Stimulated activated CD4-positive, alpha-beta T cell treated with anti-CD3 and anti-CD28 coated beads, Interleukin-4, amount 100 ng/mL, for 24 hours (primary cell): ENCODE measurements at regions not wholly inside any gene's neighbourhood (a gene's known extent, or its start where the extent isn't known, plus 50 kb on each side); places are given as distances from the start of the nearest gene placed in this dataset.
"Not testable (repeated sequence)": the region's sequence is repeated elsewhere in the genome, so short reads cannot be mapped to it uniquely, and the experiment has no call there.

Source experiments
- DNase-seq: peaks from one replicate; pipeline ENCODE4 v3.0.0-alpha.2; 2020

DNA sequence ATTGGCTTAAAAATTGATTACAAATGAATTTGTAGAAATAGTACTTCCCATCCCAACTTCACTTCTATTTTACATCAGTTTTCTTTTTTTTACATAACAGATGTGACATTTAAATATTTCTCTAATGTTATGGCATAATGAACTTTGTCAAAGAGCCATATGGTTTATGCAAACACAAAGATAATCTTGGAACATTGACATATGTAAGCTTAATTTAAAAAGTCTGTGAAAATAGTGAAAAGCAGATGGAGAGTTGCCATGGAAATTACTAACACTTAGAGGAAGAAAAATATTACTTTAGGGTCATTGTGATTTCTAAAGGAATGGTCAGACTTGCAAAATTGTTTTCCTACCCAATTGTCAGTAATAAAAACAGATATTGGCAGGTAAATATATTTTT, 232.4 kb downstream of the AEBP2 start:
- DNase-seq: no peak

DNA sequence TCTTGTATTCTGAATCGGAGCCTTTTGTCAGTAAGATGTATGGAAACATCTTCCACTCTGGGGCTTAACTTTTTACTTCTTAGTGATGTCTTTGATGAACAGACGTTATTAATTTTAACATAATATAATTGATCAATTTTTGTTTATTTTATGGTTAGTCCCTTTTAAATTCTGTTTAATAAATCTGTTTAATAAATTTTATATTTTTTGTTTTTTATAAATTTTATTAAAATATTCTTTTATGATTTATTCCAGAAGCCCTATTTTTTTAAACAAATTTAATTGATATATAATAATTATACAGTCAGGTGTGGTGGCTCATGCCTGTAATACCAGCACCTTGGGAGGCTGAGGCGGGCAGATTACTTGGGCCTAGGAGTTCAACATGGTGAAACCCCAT, 235.1 kb downstream of the AEBP2 start:
- DNase-seq: no peak

DNA sequence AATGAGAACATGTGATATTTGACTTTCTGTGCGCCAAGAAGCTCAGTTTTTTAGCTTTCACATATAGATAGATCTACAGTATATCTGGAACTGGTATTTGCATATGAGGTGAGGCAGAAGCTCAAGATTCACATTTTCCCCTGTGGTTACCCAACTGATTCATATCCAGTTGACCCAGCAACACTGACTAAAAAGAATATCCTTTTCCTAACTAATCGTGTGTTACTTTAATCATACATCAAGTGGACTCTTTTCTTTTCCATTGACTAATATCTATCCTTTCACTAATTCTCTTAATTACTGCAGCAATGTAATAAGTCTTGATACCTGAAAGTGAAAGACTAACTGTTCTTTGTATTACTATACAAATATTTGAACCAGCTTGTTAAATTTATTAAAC, 236.1 kb downstream of the AEBP2 start:
- DNase-seq: peak; percentile 9

DNA sequence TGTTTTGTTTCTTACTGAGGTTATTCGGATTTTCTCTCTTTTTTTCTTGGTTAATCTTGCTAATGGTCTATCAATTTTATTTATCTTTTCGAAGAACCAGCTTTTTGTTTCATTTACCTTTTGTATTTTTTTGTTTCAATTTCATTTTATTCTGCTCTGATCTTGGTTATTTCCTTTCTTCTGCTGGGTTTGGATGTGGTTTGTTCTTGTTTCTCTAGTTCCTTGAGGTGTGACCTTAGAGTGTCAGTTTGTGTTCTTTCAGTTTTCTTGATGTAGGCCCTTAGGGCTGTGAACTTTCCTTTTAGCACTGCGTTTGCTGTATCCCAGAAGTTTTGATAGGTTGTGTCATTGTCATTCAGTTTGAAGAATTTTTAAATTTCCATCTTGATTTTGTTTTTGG, 239.2 kb downstream of the AEBP2 start:
- DNase-seq: not testable (repeated sequence)

DNA sequence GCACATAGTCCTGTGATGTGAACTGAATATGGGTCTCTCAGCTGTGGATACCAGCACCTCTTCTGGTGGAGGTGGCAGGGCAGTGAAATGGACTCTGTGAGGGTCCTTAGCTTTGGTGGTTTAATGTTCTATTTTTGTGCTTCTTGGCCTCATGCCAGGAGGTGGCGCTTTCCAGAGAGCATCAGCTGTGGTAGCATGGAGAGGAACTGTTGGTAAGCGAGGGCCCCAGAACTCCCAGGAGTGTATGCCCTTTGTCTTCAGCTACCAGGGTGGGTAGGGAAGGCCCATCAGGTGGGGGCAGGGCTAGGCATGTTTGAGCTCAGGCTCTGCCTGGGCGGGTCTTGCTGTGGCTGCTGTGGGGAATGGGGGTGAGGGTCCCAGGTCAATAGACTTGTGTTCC, 241.7 kb downstream of the AEBP2 start:
- DNase-seq: no peak

DNA sequence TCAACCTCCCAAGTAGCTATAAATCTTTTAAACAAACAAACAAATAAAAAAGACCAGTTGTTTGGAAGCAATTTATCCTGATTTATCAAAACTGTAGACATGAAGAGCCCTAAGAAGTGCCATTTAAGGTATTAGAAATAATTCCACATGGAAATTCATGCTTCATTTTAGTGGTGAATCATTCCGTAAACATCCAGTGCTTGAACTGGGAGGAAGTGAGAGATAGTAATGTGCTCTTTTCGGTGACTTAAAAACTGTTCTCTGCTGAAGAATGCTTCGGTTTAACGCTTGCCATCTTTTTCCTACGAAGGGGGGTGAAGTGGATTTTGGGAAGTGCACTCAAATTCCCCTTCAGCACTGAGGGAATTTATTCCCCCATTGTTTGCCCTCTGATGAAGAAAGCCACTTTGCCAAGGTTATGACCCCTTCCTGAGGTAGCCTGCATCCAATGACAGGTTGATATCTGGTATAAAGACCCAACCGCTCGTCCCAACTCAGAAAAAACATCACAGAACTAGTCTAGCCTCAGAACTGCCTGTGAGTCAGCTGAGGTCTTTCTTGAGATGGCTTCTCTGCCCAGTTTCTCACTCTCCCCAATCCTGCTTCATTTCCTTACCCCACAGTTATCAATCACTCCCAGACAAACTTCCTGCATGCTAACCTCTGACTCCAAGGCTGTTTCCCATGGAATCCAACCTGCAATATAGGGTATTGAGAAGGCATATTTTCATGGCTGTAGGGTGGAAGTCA, 244.1 kb downstream of the AEBP2 start:
- DNase-seq: no peak

DNA sequence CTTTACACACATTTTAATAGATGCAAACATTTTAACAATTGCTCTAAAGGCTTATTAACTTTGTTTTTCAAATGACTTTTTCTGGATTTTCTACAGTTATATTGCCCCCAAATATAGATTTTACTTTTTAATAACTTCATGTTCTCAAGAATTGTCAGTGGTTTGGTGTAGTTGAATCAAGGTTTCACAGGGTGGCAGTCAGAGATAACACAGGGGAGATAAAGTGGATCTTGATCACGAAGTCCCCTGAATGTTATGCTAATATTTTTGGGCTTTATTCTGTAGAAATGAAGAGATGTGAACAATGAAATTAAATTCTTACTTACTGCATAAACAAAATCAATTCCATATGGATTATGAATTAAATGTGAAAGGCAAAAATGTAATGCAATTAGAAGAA, 248.1 kb downstream of the AEBP2 start:
- DNase-seq: no peak

DNA sequence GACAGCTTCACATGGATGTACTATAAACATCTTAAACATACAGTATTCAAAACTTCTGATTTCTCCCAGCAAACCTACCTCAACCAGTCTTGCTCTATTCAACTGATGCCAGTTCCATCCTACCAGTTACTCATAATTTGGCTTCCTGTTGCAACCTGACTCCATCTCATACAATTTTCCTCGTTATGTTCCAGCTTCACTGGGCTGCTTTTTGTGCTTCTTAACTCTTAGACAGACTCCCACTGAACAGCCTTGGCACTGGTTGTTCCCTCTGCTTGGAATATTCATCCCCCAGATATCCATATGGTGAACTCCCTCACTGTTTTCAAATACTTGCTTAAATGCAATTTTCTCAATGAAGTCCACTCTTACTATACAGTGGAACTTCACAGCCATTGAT, 249.2 kb downstream of the AEBP2 start:
- DNase-seq: no peak

DNA sequence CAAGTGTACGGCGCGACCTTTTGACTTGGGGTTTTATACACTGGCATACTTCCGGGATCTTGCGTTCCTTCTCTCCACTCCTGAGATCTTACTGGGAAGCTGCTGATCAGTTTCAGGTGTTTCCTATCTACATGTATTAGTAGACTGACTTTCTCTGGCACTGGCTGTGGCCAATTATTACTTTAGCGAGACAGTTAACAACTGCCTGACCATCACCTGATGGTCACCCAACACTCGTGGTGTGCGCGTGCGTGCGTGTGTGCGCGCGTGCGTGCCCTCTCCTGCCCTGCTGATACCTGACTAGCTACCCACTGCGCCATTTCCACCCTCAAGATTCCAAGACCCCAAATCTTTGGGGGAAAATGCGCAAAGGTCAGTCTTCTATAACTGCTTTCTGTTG, 249.9 kb downstream of the AEBP2 start:
- DNase-seq: no peak

DNA sequence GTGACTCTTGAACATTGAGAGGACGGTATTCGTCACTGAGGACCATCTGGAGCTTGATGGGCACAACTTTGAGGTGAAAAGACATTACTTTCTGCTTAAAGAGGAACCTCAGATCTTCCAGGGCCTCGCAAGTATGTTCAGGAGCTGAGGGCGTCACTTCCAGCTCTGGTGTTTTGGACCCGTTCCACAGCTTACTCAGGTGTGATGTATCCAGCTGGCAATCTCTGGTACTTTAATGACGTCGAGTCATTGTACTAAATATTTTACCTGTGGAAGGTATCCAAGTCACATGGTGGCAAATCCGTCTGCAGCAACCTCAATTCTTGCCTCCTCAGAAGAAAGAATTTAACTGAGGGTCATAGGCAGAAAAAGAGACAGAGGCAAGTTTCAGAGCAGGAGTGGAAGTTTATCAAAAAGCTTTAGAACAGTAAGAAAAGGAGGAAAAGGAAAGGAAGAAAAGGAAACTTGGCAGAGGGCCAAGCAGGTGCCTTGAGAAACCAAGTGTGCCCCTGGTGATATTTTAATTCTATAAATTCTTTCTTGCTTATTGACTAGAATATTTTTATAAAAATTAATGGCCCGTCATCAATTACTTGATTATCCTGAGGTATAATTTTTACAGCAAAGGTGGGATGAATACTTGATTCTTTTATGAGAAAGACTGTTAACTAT, 250.6 kb downstream of the AEBP2 start:
- no peak for DNase-seq

DNA sequence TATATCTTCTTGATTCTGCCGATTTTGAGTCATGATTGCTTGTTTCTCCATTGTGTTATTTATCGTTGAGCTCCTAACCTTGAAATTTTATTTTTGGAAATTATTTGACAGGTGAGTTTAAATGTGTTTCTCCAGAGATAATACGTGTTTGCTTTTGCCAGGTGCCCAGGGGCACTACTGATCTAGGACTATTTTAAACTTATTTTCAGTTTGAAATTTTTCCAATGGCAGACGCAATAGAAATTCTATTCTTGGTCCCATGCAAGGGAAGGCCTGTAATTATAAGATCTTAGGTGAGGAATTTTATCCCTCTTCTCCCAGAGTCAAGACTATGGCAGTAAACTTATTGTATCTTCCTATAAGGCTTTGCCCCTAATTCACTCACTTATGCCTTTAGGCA, 252.8 kb downstream of the AEBP2 start:
- no peak for DNase-seq

DNA sequence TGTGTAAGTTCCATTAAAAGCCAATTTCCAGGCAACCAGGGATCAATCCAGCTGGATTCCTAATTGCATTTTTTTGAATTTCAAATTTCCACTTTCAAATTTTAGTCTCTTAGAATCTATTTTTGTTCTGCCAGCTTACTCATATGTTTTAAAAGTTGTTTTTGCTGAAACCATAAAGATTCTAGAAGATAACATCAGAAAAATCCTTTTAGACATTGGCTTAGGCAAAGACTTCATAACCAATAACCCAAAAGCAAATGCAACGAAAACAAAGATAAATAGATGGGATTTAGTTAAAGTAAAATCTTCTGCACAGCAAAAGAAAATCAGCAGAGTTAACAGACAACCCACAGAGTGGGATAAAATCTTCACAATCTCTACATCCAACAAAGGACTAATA, 253.3 kb downstream of the AEBP2 start:
- DNase-seq: no peak

DNA sequence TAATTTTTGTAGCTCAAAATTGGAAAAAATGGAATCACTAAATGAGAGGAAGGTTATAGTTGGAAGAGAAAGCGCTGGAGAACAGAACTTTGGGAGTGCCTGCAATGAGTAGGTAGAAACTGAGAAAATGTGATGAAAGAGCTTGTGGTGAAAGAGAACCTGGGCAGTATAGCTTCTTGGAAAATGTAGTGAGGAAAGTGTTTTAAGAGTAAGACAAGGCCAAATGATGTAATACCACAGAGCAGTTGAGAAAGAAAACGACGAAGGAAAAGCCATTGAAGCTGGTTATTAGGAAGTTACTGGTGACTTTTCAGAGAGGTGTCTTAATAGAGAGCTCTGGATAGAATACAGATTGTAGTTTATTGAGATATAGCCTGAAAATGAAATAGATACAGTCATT, 255.3 kb downstream of the AEBP2 start:
- DNase-seq: no peak

DNA sequence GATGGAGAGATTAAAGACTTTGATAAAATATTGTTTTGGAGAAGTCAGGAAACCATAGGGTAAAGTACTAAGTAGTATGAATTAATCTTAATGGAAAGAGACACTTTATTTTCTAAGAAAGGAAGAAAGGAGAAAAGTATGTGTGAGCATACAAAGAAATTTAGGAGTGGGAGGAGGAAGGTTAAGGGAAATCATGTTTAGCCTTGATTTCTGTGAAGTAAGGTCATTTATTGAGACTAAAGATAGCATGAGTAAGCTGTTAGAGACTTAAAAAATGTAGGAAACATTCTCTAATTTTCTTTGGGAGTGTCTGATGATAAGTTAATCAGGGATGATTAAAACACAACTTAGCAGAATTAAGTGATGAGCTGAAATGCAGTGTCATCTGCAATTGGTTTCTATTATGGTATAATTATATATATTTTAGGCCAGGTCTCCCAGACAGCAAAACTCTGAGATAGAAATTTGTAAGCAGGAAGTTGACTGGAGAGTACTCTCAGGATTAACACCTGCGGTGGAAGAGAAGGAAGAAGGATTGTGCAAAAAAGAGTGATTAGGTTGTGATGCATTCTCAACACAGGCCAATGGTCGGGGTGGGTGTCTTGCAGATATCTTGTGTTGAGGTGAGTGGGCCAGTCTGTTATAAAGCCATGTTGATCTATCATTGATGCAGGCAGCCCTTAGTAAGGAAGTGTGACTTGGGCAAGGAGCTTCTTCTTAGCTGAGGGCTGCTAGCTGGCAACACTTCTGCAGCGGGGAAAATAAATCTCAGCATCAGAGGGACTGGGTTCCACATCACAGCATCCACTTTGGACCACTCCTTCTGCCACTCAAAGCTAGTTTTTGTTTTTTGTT, 256.2 kb downstream of the AEBP2 start:
- no peak for DNase-seq

DNA sequence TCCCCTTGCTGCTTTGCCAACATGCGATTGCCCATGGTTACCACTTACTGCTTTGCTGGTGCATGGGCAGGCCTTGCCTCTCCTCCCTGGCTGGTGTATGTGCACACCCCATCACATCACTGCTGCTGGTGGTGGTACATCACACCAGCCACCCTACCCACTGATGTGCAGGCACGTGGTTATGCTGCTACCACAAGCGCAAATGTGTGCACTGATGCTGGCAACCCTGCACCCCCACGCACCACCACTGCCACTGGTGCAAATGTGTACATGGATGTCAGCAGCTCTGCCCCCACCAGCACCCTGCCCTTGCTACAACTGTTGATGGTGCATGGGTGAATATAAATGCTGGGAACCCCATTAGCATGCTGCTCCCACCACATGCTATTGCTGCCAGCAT, 261.7 kb downstream of the AEBP2 start:
- no peak for DNase-seq

DNA sequence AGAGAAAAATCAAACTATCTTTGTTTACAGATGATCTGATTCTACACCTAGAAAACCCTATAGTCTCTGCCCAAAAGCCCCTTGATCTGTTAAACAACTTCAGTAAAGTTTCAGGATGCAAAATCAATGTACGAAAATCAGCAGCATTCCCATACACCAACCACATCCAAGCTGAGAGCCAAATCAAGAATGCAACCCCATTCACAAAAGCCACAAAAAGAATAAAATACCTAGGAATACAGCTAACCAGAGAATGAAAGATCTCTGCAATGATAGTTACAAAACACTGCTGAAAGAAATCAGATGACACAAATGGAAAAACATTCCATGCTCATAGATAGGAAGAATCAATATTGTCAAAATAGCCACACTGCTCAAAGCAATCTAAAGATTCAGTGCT, 265.7 kb downstream of the AEBP2 start:
- DNase-seq: no peak

DNA sequence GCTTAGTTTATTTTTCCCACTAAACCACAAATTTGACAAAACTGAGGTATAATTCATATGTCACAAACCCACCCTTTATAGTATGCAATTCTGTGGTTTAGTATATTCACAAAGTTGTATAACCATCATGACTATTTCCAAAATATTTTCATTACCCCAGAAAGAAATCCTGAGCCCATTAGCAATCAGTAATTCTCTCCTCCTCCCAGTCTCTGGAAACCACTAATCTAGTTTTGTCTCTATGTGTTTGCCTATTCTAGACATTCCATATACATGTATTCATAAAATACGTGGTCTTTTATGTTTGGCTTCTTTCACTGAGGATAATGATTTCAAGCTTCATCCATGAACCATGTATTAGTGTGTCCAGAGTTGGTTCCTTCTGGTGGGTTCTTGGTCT, 267.6 kb downstream of the AEBP2 start:
- no peak for DNase-seq

DNA sequence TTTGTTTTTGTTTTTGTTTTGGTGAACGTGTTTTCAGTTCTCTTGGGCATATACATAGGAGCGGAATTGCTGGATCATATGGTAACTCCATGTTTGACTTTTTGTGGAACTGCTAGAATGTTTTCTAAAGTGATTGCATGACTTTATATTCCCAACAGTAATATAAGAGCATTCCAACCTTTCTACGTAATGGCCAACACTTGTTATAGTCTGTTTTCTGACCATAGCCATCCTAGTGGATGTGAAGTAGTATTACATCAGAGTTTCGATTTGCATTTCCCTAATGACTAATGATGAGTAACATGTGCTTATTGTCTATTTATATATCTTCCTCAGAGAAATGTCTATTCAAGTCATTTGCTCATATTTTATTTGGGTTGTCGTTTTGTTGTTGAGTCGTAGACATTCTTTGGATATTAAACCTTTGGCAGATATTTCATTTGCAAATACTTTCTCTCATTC, 268.7 kb downstream of the AEBP2 start:
- DNase-seq: no peak

DNA sequence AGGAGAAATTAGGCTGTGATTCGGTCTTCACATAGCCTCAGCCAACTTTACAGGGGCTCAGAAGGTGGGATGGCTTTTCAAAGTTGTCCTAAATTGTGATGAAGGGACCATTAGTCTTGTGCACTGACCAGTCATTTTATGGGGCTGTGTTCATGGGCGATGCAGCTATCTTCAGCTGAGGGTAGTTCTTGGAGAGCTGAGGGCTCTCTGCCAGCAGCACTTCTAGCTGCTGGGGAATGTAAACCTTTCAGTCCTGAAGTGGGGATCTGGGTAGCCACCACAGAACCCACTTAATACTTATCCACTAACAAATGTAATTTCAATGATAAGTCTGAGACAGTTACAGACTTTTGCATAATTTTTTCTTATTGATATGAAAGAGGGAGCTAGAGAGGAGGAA, 270.6 kb downstream of the AEBP2 start:
- DNase-seq: no peak

DNA sequence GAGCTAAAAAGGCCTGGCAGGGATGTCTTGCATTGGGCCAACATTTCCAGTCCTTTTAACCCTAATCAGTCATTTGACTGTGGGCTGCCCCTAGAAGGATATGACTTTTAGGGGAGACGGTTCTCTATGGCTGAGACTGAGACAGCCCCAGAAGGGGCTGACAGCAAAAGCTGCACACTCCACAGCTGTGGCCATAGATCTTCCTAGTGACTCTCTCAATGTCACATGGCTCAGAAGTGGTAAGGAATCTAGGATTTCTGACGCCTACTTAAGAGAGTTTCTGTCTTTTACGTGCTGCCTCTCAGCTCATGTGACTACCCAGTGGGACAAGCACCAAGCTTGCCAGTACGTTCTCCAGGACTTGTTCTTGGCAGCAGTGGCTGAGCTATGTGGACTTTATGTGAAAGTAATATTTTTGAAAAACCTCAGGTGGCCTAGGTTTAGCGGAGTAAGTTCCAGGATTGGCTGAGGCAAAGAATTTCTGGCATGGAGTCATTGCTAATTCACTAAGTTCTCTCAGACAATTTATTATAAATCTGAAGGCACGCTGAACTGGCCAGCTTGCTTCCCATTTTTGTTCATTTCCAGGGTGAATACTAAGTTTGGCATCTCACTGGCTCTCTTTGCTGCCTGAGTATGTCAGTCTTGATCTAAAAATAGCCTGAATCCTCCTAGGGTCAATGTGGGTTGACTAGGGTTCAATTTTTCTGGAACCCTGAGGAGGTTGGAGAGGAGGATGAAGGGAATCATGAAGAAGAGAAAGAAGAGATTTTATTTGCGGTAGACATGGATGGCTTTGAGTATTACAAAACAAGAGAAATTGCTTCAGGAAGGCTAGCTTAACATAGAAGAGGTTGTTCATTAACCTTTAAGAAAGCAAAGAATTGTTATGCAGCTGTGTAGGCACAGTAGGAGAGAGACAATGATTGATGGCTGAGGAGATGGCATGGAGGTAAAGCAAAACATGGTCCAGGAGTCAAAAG, 271.8 kb downstream of the AEBP2 start:
- no peak for DNase-seq

DNA sequence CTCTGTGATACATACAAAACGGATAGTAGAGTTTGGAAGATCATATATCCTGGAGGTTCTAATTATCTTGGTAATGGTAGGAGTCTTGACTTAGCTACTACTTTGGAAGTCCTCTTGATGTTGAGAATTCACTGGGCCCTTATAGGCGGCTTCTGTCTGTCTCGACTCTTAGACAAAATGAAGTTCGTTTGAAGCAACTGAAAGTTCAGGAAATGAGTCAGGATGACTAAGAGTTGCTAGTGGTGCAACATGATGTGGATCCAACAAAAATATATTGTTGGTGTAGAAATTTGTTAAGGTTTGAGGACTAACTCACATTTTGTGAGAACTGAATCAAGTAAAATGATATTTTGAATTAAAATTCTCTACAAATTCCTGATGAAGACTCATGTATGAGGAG, 272.7 kb downstream of the AEBP2 start:
- no peak for DNase-seq

DNA sequence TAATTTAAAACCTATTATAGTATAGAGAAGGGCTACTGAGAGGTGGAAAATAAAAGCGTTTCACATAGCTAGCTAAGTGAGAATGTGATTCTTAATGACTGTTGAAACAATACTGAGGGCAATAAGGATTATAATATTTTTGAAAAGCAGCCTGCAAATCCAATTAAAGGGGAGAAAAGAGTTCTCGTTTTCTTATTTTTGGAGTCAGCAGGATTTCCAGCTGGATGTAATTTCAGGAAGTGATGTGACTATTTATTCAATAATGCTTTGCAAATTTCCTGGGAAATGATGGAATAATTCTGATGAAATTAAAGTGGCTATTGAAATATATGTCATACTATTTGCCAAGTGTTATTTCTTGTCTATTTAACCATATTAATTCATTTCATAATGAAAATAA, 279.1 kb downstream of the AEBP2 start:
- DNase-seq: no peak

DNA sequence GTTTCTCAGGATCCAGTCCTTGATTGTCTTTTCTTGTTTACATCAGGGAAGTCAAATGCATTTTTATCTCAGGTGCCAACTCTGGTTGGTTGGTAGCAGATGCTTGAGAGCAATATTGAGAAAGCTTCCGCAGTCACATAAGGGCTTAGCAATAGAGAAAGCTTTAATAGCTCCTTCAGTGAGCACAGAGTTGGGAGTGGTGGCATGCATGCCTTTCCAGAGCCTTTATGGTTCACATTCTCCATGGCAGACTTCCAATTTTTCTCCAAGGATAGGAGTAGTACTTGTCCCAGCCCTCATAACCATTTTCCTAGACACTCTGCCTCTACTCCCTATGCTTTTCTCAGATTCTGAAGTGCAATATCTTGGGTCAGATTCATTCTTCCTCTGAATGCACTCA, 280.4 kb downstream of the AEBP2 start:
- no peak for DNase-seq
